Loucy (cell line): ENCODE measurements at regions not wholly inside any gene's neighbourhood (a gene's known extent, or its start where the extent isn't known, plus 50 kb on each side); places are given as distances from the start of the nearest gene placed in this dataset.
"Not testable (repeated sequence)": the region's sequence is repeated elsewhere in the genome, so short reads cannot be mapped to it uniquely, and the experiment has no call there.

Experiments used
- H2AFZ ChIP-seq: fragments of 200-600 bp; sonication (generic); 2 replicates; pipeline ENCODE4 v1.6.0; 2016; ENCODE audit warnings: antibody characterized with exemption, mild to moderate bottlenecking, low read length, moderate library complexity
- H3F3A ChIP-seq: fragments of 200-600 bp; 2 replicates; pipeline ENCODE4 v1.6.0; 2016; ENCODE audit warnings: antibody characterized with exemption, low read depth, mild to moderate bottlenecking
- H3K27me3 ChIP-seq: fragments of 200-600 bp; sonication (generic); 2 replicates; pipeline ENCODE4 v1.6.1; 2014; ENCODE audit warnings: low read length, mild to moderate bottlenecking; ENCODE audit not compliant: insufficient read depth, poor library complexity, severe bottlenecking
- H3K36me3 ChIP-seq: fragments of 200-600 bp; sonication (generic); 2 replicates; pipeline ENCODE4 v1.6.1; 2016; ENCODE audit warnings: low read length; ENCODE audit not compliant: insufficient read depth
- H3K4me1 ChIP-seq: fragments of 200-600 bp; sonication (generic); 2 replicates; pipeline ENCODE4 v1.5.1; 2014; ENCODE audit warnings: low read length, mild to moderate bottlenecking; ENCODE audit not compliant: insufficient read depth, poor library complexity, severe bottlenecking
- H3K4me2 ChIP-seq: fragments of 200-600 bp; sonication (generic); 2 replicates; pipeline ENCODE4 v1.6.0; 2014; ENCODE audit warnings: antibody characterized with exemption, low read length, low read depth, mild to moderate bottlenecking; ENCODE audit not compliant: poor library complexity, severe bottlenecking
- H3K4me3 ChIP-seq: fragments of 200-600 bp; sonication (generic); 2 replicates; pipeline ENCODE4 v1.5.1; 2014; ENCODE audit warnings: low read length, mild to moderate bottlenecking, mixed read lengths; ENCODE audit not compliant: poor library complexity, severe bottlenecking
- H3K79me2 ChIP-seq: fragments of 200-600 bp; sonication (generic); 2 replicates; pipeline ENCODE4 v1.6.1; 2014; ENCODE audit warnings: low read length; ENCODE audit not compliant: insufficient read depth
- H3K9ac ChIP-seq: fragments of 200-600 bp; sonication (generic); 2 replicates; pipeline ENCODE4 v1.6.0; 2014; ENCODE audit warnings: mild to moderate bottlenecking, low read depth, low read length, moderate library complexity; ENCODE audit not compliant: poor library complexity, severe bottlenecking
- H3K9me2 ChIP-seq: fragments of 200-600 bp; sonication (generic); replicated peaks from 2 replicates; pipeline ENCODE4 v1.6.1; 2016; ENCODE audit warnings: low read depth, low read length, mixed read lengths
- H3K9me3 ChIP-seq: fragments of 200-600 bp; sonication (generic); 2 replicates; pipeline ENCODE4 v1.6.1; 2014; ENCODE audit warnings: mild to moderate bottlenecking, antibody characterized with exemption, low read length, low read depth; ENCODE audit not compliant: insufficient read depth
- H4K20me1 ChIP-seq: fragments of 200-600 bp; sonication (generic); 2 replicates; pipeline ENCODE4 v1.6.0; 2014; ENCODE audit warnings: antibody characterized with exemption, low read length, mild to moderate bottlenecking; ENCODE audit not compliant: insufficient read depth, poor library complexity, severe bottlenecking
- CTCF ChIP-seq: fragments of 200-600 bp; sonication (generic); conservative IDR thresholded peaks from 2 replicates; pipeline ENCODE4 v1.5.1; 2014; ENCODE audit warnings: mild to moderate bottlenecking, antibody characterized with exemption, low read length
- EZH2phosphoT487 ChIP-seq: fragments of 200-600 bp; IDR thresholded peaks from 2 replicates; pipeline ENCODE4 v1.6.1; 2018; ENCODE audit warnings: antibody characterized with exemption, mild to moderate bottlenecking, moderate library complexity, borderline replicate concordance

GRCh38 chr10:65041307-65041706 lies 1520.1 kb downstream of the REEP3 start:
- H4K20me1 ChIP-seq, result no peaks in the 10 kb centered on the region
- H3K4me1 ChIP-seq, result no peaks in the 10 kb centered on the region
- no peaks in the 10 kb centered on the region for H3K79me2 ChIP-seq
- no peaks in the 10 kb centered on the region for H3K36me3 ChIP-seq
- no peak overlapping the region for H3K9ac ChIP-seq
- H3F3A ChIP-seq, result no peaks in the 10 kb centered on the region
- H3K4me3 ChIP-seq, result no peak overlapping the region
- no peaks in the 10 kb centered on the region for H3K9me2 ChIP-seq
- no peak overlapping the region for H2AFZ ChIP-seq
- no peaks in the 10 kb centered on the region for H3K27me3 ChIP-seq
- H3K4me2 ChIP-seq, result no peak overlapping the region
- no peaks in the 10 kb centered on the region for H3K9me3 ChIP-seq
- TF ChIP-seq EZH2phosphoT487 (no peak), CTCF (no peak)

- H3K36me3 ChIP-seq, result no peaks in the 10 kb centered on the region
- H3K9me2 ChIP-seq, result no peaks in the 10 kb centered on the region
- no peaks in the 10 kb centered on the region for H3K27me3 ChIP-seq
- no peak overlapping the region for H2AFZ ChIP-seq
- no peaks in the 10 kb centered on the region for H3K79me2 ChIP-seq
- no peak for TF ChIP-seq EZH2phosphoT487
- TF ChIP-seq CTCF, result no peak
- H4K20me1 ChIP-seq, result no peaks in the 10 kb centered on the region
- H3K9ac ChIP-seq, result no peak overlapping the region
- H3K4me1 ChIP-seq, result no peaks in the 10 kb centered on the region
- H3K9me3 ChIP-seq, result no peaks in the 10 kb centered on the region
- H3K4me3 ChIP-seq, result no peak overlapping the region
- H3K4me2 ChIP-seq, result no peak overlapping the region
- no peaks in the 10 kb centered on the region for H3F3A ChIP-seq
Observed at GRCh38 chr10:65042496-65042895, 1521.3 kb downstream of the REEP3 start.

GRCh38 chr10:65046831-65047230 lies 1525.6 kb downstream of the REEP3 start:
- no peak overlapping the region for H3K4me2 ChIP-seq
- H3K4me3 ChIP-seq, result no peak overlapping the region
- no peaks in the 10 kb centered on the region for H4K20me1 ChIP-seq
- no peaks in the 10 kb centered on the region for H3F3A ChIP-seq
- H3K9ac ChIP-seq, result no peak overlapping the region
- H2AFZ ChIP-seq, result no peak overlapping the region
- no peaks in the 10 kb centered on the region for H3K36me3 ChIP-seq
- H3K9me2 ChIP-seq, result no peaks in the 10 kb centered on the region
- no peaks in the 10 kb centered on the region for H3K79me2 ChIP-seq
- no peaks in the 10 kb centered on the region for H3K27me3 ChIP-seq
- H3K4me1 ChIP-seq, result no peaks in the 10 kb centered on the region
- no peak for TF ChIP-seq CTCF
- H3K9me3 ChIP-seq, result no peaks in the 10 kb centered on the region

- H3F3A ChIP-seq, H3K36me3 ChIP-seq, H3K9me2 ChIP-seq, H4K20me1 ChIP-seq, H3K4me3 ChIP-seq, H3K4me1 ChIP-seq, H3K4me2 ChIP-seq, H3K9me3 ChIP-seq, H2AFZ ChIP-seq, H3K9ac ChIP-seq, H3K79me2 ChIP-seq, H3K27me3 ChIP-seq: not testable (repeated sequence)
Observed at GRCh38 chr10:65052111-65052510, 1530.9 kb downstream of the REEP3 start.

- H3K36me3 ChIP-seq, H3K9me2 ChIP-seq, H3K27me3 ChIP-seq, H3F3A ChIP-seq, H3K79me2 ChIP-seq, H3K4me3 ChIP-seq, H2AFZ ChIP-seq, H3K9ac ChIP-seq, H3K9me3 ChIP-seq, H3K4me1 ChIP-seq, H4K20me1 ChIP-seq, H3K4me2 ChIP-seq: not testable (repeated sequence)
Observed at GRCh38 chr10:65053397-65053796, 1532.2 kb downstream of the REEP3 start.
